PC-3 (cell line): ENCODE measurements at regions not wholly inside any gene's neighbourhood (a gene's known extent, or its start where the extent isn't known, plus 50 kb on each side); places are given as distances from the start of the nearest gene placed in this dataset.

Source experiments
- EZH2 ChIP-seq: fragments of 300-600 bp; sonication (generic); IDR thresholded peaks from one replicate; pipeline ENCODE4 v1.6.1; 2017; ENCODE audit warnings: antibody characterized with exemption, mild to moderate bottlenecking, low read length; ENCODE audit not compliant: unreplicated experiment
- TF ChIP-seq, protein P1 (sequence below): fragments of 300-600 bp; sonication (generic); conservative IDR thresholded peaks from 2 replicates; pipeline ENCODE4 v1.5.1; 2017; ENCODE audit warnings: antibody characterized with exemption, low read depth, mild to moderate bottlenecking, low read length

GRCh38 chr2:122507261-122507660 lies 751.8 kb downstream of the TSN start:
- no peak for TF ChIP-seq EZH2
- TF ChIP-seq, protein P1, sequence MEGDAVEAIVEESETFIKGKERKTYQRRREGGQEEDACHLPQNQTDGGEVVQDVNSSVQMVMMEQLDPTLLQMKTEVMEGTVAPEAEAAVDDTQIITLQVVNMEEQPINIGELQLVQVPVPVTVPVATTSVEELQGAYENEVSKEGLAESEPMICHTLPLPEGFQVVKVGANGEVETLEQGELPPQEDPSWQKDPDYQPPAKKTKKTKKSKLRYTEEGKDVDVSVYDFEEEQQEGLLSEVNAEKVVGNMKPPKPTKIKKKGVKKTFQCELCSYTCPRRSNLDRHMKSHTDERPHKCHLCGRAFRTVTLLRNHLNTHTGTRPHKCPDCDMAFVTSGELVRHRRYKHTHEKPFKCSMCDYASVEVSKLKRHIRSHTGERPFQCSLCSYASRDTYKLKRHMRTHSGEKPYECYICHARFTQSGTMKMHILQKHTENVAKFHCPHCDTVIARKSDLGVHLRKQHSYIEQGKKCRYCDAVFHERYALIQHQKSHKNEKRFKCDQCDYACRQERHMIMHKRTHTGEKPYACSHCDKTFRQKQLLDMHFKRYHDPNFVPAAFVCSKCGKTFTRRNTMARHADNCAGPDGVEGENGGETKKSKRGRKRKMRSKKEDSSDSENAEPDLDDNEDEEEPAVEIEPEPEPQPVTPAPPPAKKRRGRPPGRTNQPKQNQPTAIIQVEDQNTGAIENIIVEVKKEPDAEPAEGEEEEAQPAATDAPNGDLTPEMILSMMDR: no peak
